Heart right ventricle (tissue), 16 donors: ENCODE measurements at regions not wholly inside any gene's neighbourhood (a gene's known extent, or its start where the extent isn't known, plus 50 kb on each side); places are given as distances from the start of the nearest gene placed in this dataset.

Source experiments
- ATAC-seq, 8 donors: fragments of 200-7000 bp; cut with Tn5 transposase; one replicate each; pipeline ENCODE4 v1.9.1; 2020; ENCODE audit warnings: mild to moderate bottlenecking in 8 of 8, moderate library complexity in 8 of 8, moderate number of reproducible peaks in 1 of 8
- DNase-seq, 2 donors: peaks; one replicate each; pipeline ENCODE4 v3.0.0-alpha.2; 2020
- H3K27ac ChIP-seq, 10 donors: fragments of 200-600 bp; sonication (generic) in 2 of 10; one replicate each; pipeline versions ENCODE4 v1.5.0 to v1.8.0; 2020 to 2022; ENCODE audit warnings: mild to moderate bottlenecking in 3 of 10
- H3K27me3 ChIP-seq, 7 donors: fragments of 200-600 bp; one replicate each; pipeline ENCODE4 v1.8.0; 2021 to 2022; ENCODE audit warnings: mild to moderate bottlenecking in 2 of 7
- H3K36me3 ChIP-seq, 9 donors: fragments of 200-600 bp; sonication (generic) in 1 of 9; one replicate each; pipeline versions ENCODE4 v1.5.0 to v1.8.0; 2020 to 2022; ENCODE audit warnings: mild to moderate bottlenecking in 2 of 9
- H3K4me1 ChIP-seq, 9 donors: fragments of 200-600 bp; sonication (generic) in 1 of 9; one replicate each; pipeline versions ENCODE4 v1.5.0 to v1.8.0; 2020 to 2022; ENCODE audit warnings: mild to moderate bottlenecking in 4 of 9
- H3K4me3 ChIP-seq, 10 donors: fragments of 200-600 bp; sonication (generic) in 2 of 10; one replicate each; pipeline versions ENCODE4 v1.5.0 to v1.8.0; 2020 to 2022; ENCODE audit warnings: mild to moderate bottlenecking in 7 of 10, moderate library complexity in 2 of 10
- H3K9me3 ChIP-seq, 11 donors: fragments of 200-600 bp in 10 of 11; sonication (generic) in 2 of 11; one replicate each; pipeline versions ENCODE4 v1.5.0 to v1.8.0; 2013 to 2022; ENCODE audit warnings: mild to moderate bottlenecking in 2 of 11, control low read depth in 1 of 11, moderate library complexity in 1 of 11
- CTCF ChIP-seq, 9 donors: fragments of 200-600 bp; sonication (generic) in 2 of 9; IDR thresholded peaks; one replicate each; pipeline versions ENCODE4 v1.5.0 to v1.8.0; 2021 to 2022; ENCODE audit warnings: antibody characterized with exemption in 9 of 9, mild to moderate bottlenecking in 5 of 9, moderate library complexity in 1 of 9
- WGBS, 2 donors: extraction: QIAGEN DNeasy Blood & Tissue Kit; methylation state at CpG; one replicate each; pipeline ENCODE4 v1.1.7; 2013; ENCODE audit warnings: inconsistent platforms in 1 of 2; 5-methylcytosine and 5-hydroxymethylcytosine counted together
- intact Hi-C, 10 donors: fragments of 100-400 bp; cut with DNase I; formaldehyde crosslinking; loops; one replicate each; pipeline versions ENCODE4 v1.11.1 to v1.14.2; 2022
- donor health status: Arrhythmogenic right ventricular cardiomyopathy.
- donor health status: ischemic (EF 13 %, LVEDD 7.1; RV severe dilation, severe dysfunction).
- donor health status: healthy with polysubstance abuse.
- donor health status: DM: no; HTN: yes; CAD: no.
- donor health status: DM: no; HTN: no; CAD: no.
- donor health status: ischemic (EF 25% LVEDD 6.9; RV normal size, moderate dysfunction).
- donor health status: ischemic (EF 25% LVEDD 5.7; RV mildly dilated, moderate dysfunction).
- donor health status: healthy.
- donor health status: DM: yes; HTN: yes; CAD: no.
- donor health status: Ischemic cardiomyopathy.
- donor health status: ischemic (EF 35%, LVEDD 5.7; RV mildly dilated, moderate dysfunction).
- donor health status: nonischemic (EF 11% LVEDD 7.7; RV severe dilation, severe dysfunction).
- donor health status: DM: yes; HTN: yes; CAD: no.
- donor health status: PGD.
- donor health status: ischemic (EF 29% LVEDD 5.4; RV normal size, mild dysfunction).
- donor health status: nonischemic (EF 23%, LVEDD 6.1; RV moderate dilation, normal function).

GRCh38 chr14:83044001-83044400 lies 1510.3 kb upstream of the SEL1L start:
- Histone ChIP-seq H3K27ac (no peak overlapping the region), H3K4me1 (no peaks in the 10 kb centered on the region), H3K9me3 (peaks cover 0 to 11% (median 0%) of the 10 kb centered on the region in 11 donors), H3K27me3 (no peaks in the 10 kb centered on the region), H3K36me3 (no peaks in the 10 kb centered on the region), H3K4me3 (no peak overlapping the region)
- intact Hi-C loops, result no loop called here
- ATAC-seq, result no peak
- no peak for TF ChIP-seq CTCF (IDR thresholded peaks at IDR 0.05)
- 32 to 38% methylated on average over 1 of the region's 1 CpG for WGBS, 2 donors
- no peak for DNase-seq

- 19 to 26% methylated on average over 2 of the region's 2 CpGs for WGBS, 2 donors
- no peak for DNase-seq
- intact Hi-C loops, result no loop called here
- no peak for ATAC-seq
- Histone ChIP-seq H3K4me1 (no peaks in the 10 kb centered on the region), H3K4me3 (no peak overlapping the region), H3K27me3 (no peaks in the 10 kb centered on the region), H3K36me3 (no peaks in the 10 kb centered on the region), H3K27ac (no peak overlapping the region), H3K9me3 (no peaks in the 10 kb centered on the region)
- TF ChIP-seq CTCF (IDR thresholded peaks at IDR 0.05), result no peak
These were observed 1513.6 kb upstream of the SEL1L start for GRCh38 chr14:83047059-83047830.

- no peaks in the 10 kb centered on the region for H3K4me1 ChIP-seq
- H3K4me3 ChIP-seq, result no peak overlapping the region
- no peaks in the 10 kb centered on the region for H3K27me3 ChIP-seq
- ATAC-seq (no peak), DNase-seq (no peak)
- H3K27ac ChIP-seq, result no peak overlapping the region
- intact Hi-C loops, result no loop called here
- H3K36me3 ChIP-seq, result no peaks in the 10 kb centered on the region
- no peaks in the 10 kb centered on the region for H3K9me3 ChIP-seq
- 92% methylated on average over 1 of the region's 1 CpG for WGBS, 2 donors
- no peak for TF ChIP-seq CTCF (IDR thresholded peaks at IDR 0.05)
These were observed 1519.5 kb upstream of the SEL1L start for GRCh38 chr14:83053022-83053710.

GRCh38 chr14:83058068-83058467 lies 1524.4 kb upstream of the SEL1L start:
- 40 to 47% methylated on average over 1 of the region's 1 CpG for WGBS, 2 donors
- no peak for ATAC-seq
- no peaks in the 10 kb centered on the region for H3K4me1 ChIP-seq
- no peaks in the 10 kb centered on the region for H3K9me3 ChIP-seq
- intact Hi-C loops, result no loop called here
- TF ChIP-seq CTCF (IDR thresholded peaks at IDR 0.05), result no peak
- no peak overlapping the region for H3K27ac ChIP-seq
- no peaks in the 10 kb centered on the region for H3K36me3 ChIP-seq
- DNase-seq, result no peak
- no peak overlapping the region for H3K4me3 ChIP-seq
- no peaks in the 10 kb centered on the region for H3K27me3 ChIP-seq
